Gastroesophageal sphincter (tissue), 3 donors: ENCODE measurements at regions not wholly inside any gene's neighbourhood (a gene's known extent, or its start where the extent isn't known, plus 50 kb on each side); places are given as distances from the start of the nearest gene placed in this dataset.

Experiments used
- POLR2AphosphoS5 ChIP-seq: sonication (generic); formaldehyde crosslinking; IDR thresholded peaks from one replicate; pipeline ENCODE4 v1.6.1; 2017; ENCODE audit warnings: antibody characterized with exemption
- TF ChIP-seq, protein P1 (sequence below), 4 experiments: fragments of 200-600 bp in 2 of 4; fragments of 450-650 bp in 2 of 4; sonication (generic) in 1 of 4; IDR thresholded peaks; one replicate each; pipeline ENCODE4 v1.5.1; 2017 to 2019; ENCODE audit warnings: antibody characterized with exemption in 4 of 4, mild to moderate bottlenecking in 2 of 4, moderate library complexity in 2 of 4

DNA sequence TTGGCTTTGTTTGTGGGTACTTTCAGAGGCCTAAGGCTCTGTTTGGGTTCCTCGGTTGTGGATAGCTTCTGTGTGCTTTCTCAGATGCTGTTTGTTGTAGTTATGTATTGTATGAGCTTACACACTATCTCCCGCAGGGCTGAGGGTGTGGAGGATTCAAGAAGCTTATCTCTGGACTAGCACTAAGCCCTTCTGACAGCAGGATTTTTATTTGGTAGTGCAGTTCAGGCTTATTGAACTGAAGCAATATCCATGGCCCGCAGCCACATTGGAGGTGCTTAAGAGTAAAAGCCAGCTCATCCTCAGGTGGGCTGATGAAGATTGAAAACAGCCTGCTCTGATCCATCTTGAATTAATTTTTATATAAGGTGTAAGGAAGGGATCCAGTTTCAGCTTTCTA, 128.2 kb downstream of the RASGEF1B start:
- TF ChIP-seq, protein P1, sequence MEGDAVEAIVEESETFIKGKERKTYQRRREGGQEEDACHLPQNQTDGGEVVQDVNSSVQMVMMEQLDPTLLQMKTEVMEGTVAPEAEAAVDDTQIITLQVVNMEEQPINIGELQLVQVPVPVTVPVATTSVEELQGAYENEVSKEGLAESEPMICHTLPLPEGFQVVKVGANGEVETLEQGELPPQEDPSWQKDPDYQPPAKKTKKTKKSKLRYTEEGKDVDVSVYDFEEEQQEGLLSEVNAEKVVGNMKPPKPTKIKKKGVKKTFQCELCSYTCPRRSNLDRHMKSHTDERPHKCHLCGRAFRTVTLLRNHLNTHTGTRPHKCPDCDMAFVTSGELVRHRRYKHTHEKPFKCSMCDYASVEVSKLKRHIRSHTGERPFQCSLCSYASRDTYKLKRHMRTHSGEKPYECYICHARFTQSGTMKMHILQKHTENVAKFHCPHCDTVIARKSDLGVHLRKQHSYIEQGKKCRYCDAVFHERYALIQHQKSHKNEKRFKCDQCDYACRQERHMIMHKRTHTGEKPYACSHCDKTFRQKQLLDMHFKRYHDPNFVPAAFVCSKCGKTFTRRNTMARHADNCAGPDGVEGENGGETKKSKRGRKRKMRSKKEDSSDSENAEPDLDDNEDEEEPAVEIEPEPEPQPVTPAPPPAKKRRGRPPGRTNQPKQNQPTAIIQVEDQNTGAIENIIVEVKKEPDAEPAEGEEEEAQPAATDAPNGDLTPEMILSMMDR (IDR thresholded peaks at IDR 0.05): no peak
- TF ChIP-seq POLR2AphosphoS5: no peak
